ENCODE measurements at regions not wholly inside any gene's neighbourhood (a gene's known extent, or its start where the extent isn't known, plus 50 kb on each side); places are given as distances from the start of the nearest gene placed in this dataset.

DNA sequence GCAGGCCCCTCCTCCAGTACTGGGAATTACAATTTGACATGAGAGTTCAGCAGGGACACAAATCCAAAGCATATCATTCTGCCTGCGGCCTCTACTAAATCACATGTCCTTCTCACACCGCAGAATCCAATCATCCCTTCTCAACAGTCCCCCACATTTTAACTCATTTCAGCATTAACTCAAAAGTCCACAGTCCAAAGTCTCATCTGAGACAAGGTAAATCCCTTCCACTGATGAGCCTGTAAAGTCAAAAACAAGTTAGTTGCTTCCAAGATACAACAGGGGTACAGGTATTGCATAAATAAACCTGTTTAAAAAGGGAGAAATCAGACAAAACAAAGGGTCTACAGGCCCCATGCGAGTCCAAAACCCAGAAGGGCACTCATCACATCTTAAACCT lies 64.0 kb downstream of the EBNA1BP2 start:
- Histone ChIP-seq H3K9ac (ENCODE audit: low read length) (no peak overlapping the region), H3K27ac (ENCODE audit: low read length) (no peak overlapping the region), H3K27me3 (ENCODE audit: low read depth, low read length) (no peaks in the 10 kb centered on the region), H3K4me3 (ENCODE audit: low read length) (no peak overlapping the region), H3K4me2 (ENCODE audit: low read length) (no peak overlapping the region), H3K79me2 (ENCODE audit: low read length) (no peaks in the 10 kb centered on the region), H3K36me3 (replicated peaks; ENCODE audit: low read depth, low read length) (no peaks in the 10 kb centered on the region), H4K20me1 (ENCODE audit: insufficient read depth, low read length) (no peaks in the 10 kb centered on the region), H3K9me3 (ENCODE audit: insufficient read depth, low read length) (no peaks in the 10 kb centered on the region), H3K4me1 (ENCODE audit: low read length) (no peaks in the 10 kb centered on the region), H2AFZ (ENCODE audit: low read depth, low read length) (no peak overlapping the region)
- TF ChIP-seq CTCF (IDR thresholded peaks at IDR 0.05; ENCODE audit: low read depth, low read length) (no peak), EZH2phosphoT487 (IDR thresholded peaks at IDR 0.05; ENCODE audit: low read depth) (no peak)

DNA sequence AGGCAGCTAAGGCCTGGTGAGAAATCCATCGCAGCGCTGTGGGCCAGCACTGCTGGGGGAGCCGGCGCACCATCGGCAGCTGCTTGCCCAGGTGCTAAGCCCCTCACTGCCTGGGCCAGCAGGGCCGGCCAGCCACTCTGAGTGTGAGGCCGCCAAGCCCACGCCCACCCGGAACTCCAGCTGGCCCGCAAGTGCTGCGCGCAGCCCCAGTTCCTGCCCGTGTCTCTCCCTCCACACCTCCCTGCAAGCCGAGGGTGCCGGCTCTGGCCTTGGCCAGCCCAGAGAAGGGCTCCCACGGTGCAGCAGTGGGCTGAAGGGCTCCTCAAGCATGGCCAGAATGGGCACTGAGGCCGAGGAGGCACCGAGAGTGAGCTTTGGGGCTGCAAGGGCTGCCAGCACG lies 64.4 kb downstream of the EBNA1BP2 start:
- no peaks in the 10 kb centered on the region for H3K36me3 ChIP-seq (replicated peaks; ENCODE audit: low read depth, low read length)
- H3K4me1 ChIP-seq (ENCODE audit: low read length) = no peaks in the 10 kb centered on the region
- no peak overlapping the region for H3K4me3 ChIP-seq (ENCODE audit: low read length)
- H3K9ac ChIP-seq (ENCODE audit: low read length) = no peak overlapping the region
- H3K9me3 ChIP-seq (ENCODE audit: insufficient read depth, low read length) = no peaks in the 10 kb centered on the region
- no peak overlapping the region for H3K27ac ChIP-seq (ENCODE audit: low read length)
- no peak overlapping the region for H3K4me2 ChIP-seq (ENCODE audit: low read length)
- no peaks in the 10 kb centered on the region for H3K79me2 ChIP-seq (ENCODE audit: low read length)
- TF ChIP-seq EZH2phosphoT487 (IDR thresholded peaks at IDR 0.05; ENCODE audit: low read depth) (no peak), CTCF (IDR thresholded peaks at IDR 0.05; ENCODE audit: low read depth, low read length) (no peak)
- no peak overlapping the region for H2AFZ ChIP-seq (ENCODE audit: low read depth, low read length)
- H3K27me3 ChIP-seq (ENCODE audit: low read depth, low read length) = no peaks in the 10 kb centered on the region
- H4K20me1 ChIP-seq (ENCODE audit: insufficient read depth, low read length) = no peaks in the 10 kb centered on the region

- no peak overlapping the region for H3K9ac ChIP-seq (ENCODE audit: low read length)
- H3K9me3 ChIP-seq (ENCODE audit: insufficient read depth, low read length) = no peaks in the 10 kb centered on the region
- no peaks in the 10 kb centered on the region for H4K20me1 ChIP-seq (ENCODE audit: insufficient read depth, low read length)
- no peak overlapping the region for H3K4me3 ChIP-seq (ENCODE audit: low read length)
- TF ChIP-seq CTCF (IDR thresholded peaks at IDR 0.05; ENCODE audit: low read depth, low read length) (no peak), EZH2phosphoT487 (IDR thresholded peaks at IDR 0.05; ENCODE audit: low read depth) (no peak)
- H3K4me2 ChIP-seq (ENCODE audit: low read length) = no peak overlapping the region
- H2AFZ ChIP-seq (ENCODE audit: low read depth, low read length) = no peak overlapping the region
- no peaks in the 10 kb centered on the region for H3K27me3 ChIP-seq (ENCODE audit: low read depth, low read length)
- H3K27ac ChIP-seq (ENCODE audit: low read length) = no peak overlapping the region
- no peaks in the 10 kb centered on the region for H3K36me3 ChIP-seq (replicated peaks; ENCODE audit: low read depth, low read length)
- H3K79me2 ChIP-seq (ENCODE audit: low read length) = no peaks in the 10 kb centered on the region
- H3K4me1 ChIP-seq (ENCODE audit: low read length) = no peaks in the 10 kb centered on the region
These were observed 67.9 kb downstream of the EBNA1BP2 start for GRCh38 chr1:43104027-43104763.

GRCh38 chr1:43101061-43101460 lies 71.0 kb downstream of the EBNA1BP2 start:
- no peaks in the 10 kb centered on the region for H4K20me1 ChIP-seq (ENCODE audit: insufficient read depth, low read length)
- TF ChIP-seq CTCF (IDR thresholded peaks at IDR 0.05; ENCODE audit: low read depth, low read length) = no peak
- TF ChIP-seq EZH2phosphoT487 (IDR thresholded peaks at IDR 0.05; ENCODE audit: low read depth) = no peak
- no peak overlapping the region for H3K4me2 ChIP-seq (ENCODE audit: low read length)
- no peaks in the 10 kb centered on the region for H3K9me3 ChIP-seq (ENCODE audit: insufficient read depth, low read length)
- no peak overlapping the region for H3K4me3 ChIP-seq (ENCODE audit: low read length)
- no peaks in the 10 kb centered on the region for H3K27me3 ChIP-seq (ENCODE audit: low read depth, low read length)
- no peaks in the 10 kb centered on the region for H3K79me2 ChIP-seq (ENCODE audit: low read length)
- H3K4me1 ChIP-seq (ENCODE audit: low read length) = no peaks in the 10 kb centered on the region
- no peaks in the 10 kb centered on the region for H3K36me3 ChIP-seq (replicated peaks; ENCODE audit: low read depth, low read length)
- H3K9ac ChIP-seq (ENCODE audit: low read length) = no peak overlapping the region
- no peak overlapping the region for H3K27ac ChIP-seq (ENCODE audit: low read length)
- H2AFZ ChIP-seq (ENCODE audit: low read depth, low read length) = no peak overlapping the region
